PFSK-1 (cell line): ENCODE measurements at regions not wholly inside any gene's neighbourhood (a gene's known extent, or its start where the extent isn't known, plus 50 kb on each side); places are given as distances from the start of the nearest gene placed in this dataset.

Experiments
- FOXP2 ChIP-seq: optimal IDR thresholded peaks from 2 replicates; pipeline ENCODE3; 2011; ENCODE audit warnings: borderline replicate concordance, control low read depth, inconsistent platforms; ENCODE audit not compliant: insufficient read depth; ENCODE audit errors: extremely low read length, extremely low read depth
- POLR2AphosphoS5 ChIP-seq: IDR thresholded peaks from 2 replicates; pipeline ENCODE4 v1.6.1; 2012; ENCODE audit warnings: low read depth, mild to moderate bottlenecking, control low read depth, low read length, moderate library complexity
- REST ChIP-seq, 2 experiments: IDR thresholded peaks; 2 replicates each; pipeline versions ENCODE4 v1.6.1 to v1.8.0; 2011 to 2012; ENCODE audit warnings: low read depth in 2 of 2, low read length in 2 of 2, control low read depth in 1 of 2, inconsistent platforms in 1 of 2, mild to moderate bottlenecking in 1 of 2, moderate library complexity in 1 of 2; ENCODE audit not compliant: insufficient read depth in 1 of 2
- SIN3A ChIP-seq: IDR thresholded peaks from 2 replicates; pipeline ENCODE4 v1.6.1; 2012; ENCODE audit warnings: mild to moderate bottlenecking, low read length, moderate library complexity, borderline replicate concordance; ENCODE audit not compliant: insufficient read depth
- TAF1 ChIP-seq: IDR thresholded peaks from 2 replicates; pipeline ENCODE4 v1.6.1; 2012; ENCODE audit warnings: low read length, control low read depth, borderline replicate concordance; ENCODE audit not compliant: insufficient read depth

GRCh38 chr19:28981518-28981917 lies 231.4 kb downstream of the UQCRFS1 start:
- no peak for TF ChIP-seq FOXP2
- no peak for TF ChIP-seq REST (IDR thresholded peaks at IDR 0.05; ENCODE audit: insufficient read depth in 1 of 2, low read depth in 2 of 2, low read length in 2 of 2)
- TF ChIP-seq POLR2AphosphoS5 = no peak
- TF ChIP-seq SIN3A = no peak
- TF ChIP-seq TAF1 = no peak

GRCh38 chr19:28980236-28980868 lies 232.6 kb downstream of the UQCRFS1 start:
- TF ChIP-seq FOXP2 (no peak), SIN3A (no peak), REST (IDR thresholded peaks at IDR 0.05; ENCODE audit: insufficient read depth in 1 of 2, low read depth in 2 of 2, low read length in 2 of 2) (no peak), POLR2AphosphoS5 (no peak), TAF1 (no peak)

- TF ChIP-seq TAF1 = no peak
- no peak for TF ChIP-seq SIN3A
- TF ChIP-seq POLR2AphosphoS5 = no peak
- TF ChIP-seq FOXP2 = no peak
- TF ChIP-seq REST (IDR thresholded peaks at IDR 0.05; ENCODE audit: insufficient read depth in 1 of 2, low read depth in 2 of 2, low read length in 2 of 2) = no peak
Observed at GRCh38 chr19:28977826-28978225, 235.1 kb downstream of the UQCRFS1 start.

GRCh38 chr19:28972058-28972852 lies 240.7 kb downstream of the UQCRFS1 start:
- TF ChIP-seq TAF1 (no peak), REST (IDR thresholded peaks at IDR 0.05; ENCODE audit: insufficient read depth in 1 of 2, low read depth in 2 of 2, low read length in 2 of 2) (no peak), SIN3A (no peak), POLR2AphosphoS5 (no peak), FOXP2 (no peak)
